IMR-90 (cell line): ENCODE measurements at regions not wholly inside any gene's neighbourhood (a gene's known extent, or its start where the extent isn't known, plus 50 kb on each side); places are given as distances from the start of the nearest gene placed in this dataset.

ENCODE experiments used
- BHLHE40 ChIP-seq: fragments of 150-350 bp; IDR thresholded peaks from 2 replicates; pipeline ENCODE4 v1.6.1; 2016; ENCODE audit warnings: mild to moderate bottlenecking, low read depth, low read length
- CEBPB ChIP-seq: IDR thresholded peaks from 2 replicates; pipeline ENCODE4 v1.6.1; 2012; ENCODE audit warnings: low read depth, low read length, improper control_type of control experiment
- CTCF ChIP-seq: conservative IDR thresholded peaks from 2 replicates; pipeline ENCODE4 v1.5.1; 2012; ENCODE audit warnings: mild to moderate bottlenecking, low read depth, low read length, improper control_type of control experiment
- FOS ChIP-seq: fragments of 150-350 bp; IDR thresholded peaks from 2 replicates; pipeline ENCODE4 v1.6.1; 2016; ENCODE audit warnings: low read depth, low read length
- POLR2A ChIP-seq: IDR thresholded peaks from 2 replicates; pipeline ENCODE4 v1.6.1; 2012; ENCODE audit warnings: mild to moderate bottlenecking, low read depth, low read length
- RAD21 ChIP-seq: IDR thresholded peaks from 2 replicates; pipeline ENCODE4 v1.6.1; 2012; ENCODE audit warnings: low read length, improper control_type of control experiment
- SMC3 ChIP-seq: fragments of 150-350 bp; IDR thresholded peaks from 2 replicates; pipeline ENCODE4 v1.6.1; 2016; ENCODE audit warnings: low read depth, mild to moderate bottlenecking, antibody characterized with exemption, low read length, moderate library complexity

- TF ChIP-seq POLR2A (no peak), CEBPB (peak; percentile 93), SMC3 (no peak), RAD21 (no peak), CTCF (no peak), BHLHE40 (no peak), FOS (0 out of 2 replicates have a peak, but pooled peaks have one; percentile 15)
These were observed 822.8 kb downstream of the BRINP3 start for GRCh38 chr1:189654906-189655305.
